Ovary (tissue), 7 donors: ENCODE measurements at regions not wholly inside any gene's neighbourhood (a gene's known extent, or its start where the extent isn't known, plus 50 kb on each side); places are given as distances from the start of the nearest gene placed in this dataset.

Source experiments
- DNase-seq, 5 donors: peaks; one replicate each; pipeline ENCODE4 v3.0.0-alpha.2; 2019 to 2020
- H3K27ac ChIP-seq, 2 donors: fragments of 200-600 bp; one replicate each; pipeline versions ENCODE4 v1.5.1 to v1.8.0; 2019 to 2022
- H3K27me3 ChIP-seq: fragments of 200-600 bp; one replicate; pipeline ENCODE4 v1.8.0; 2022
- H3K36me3 ChIP-seq: fragments of 200-600 bp; sonication (generic); one replicate; pipeline ENCODE4 v1.5.1; 2019
- H3K4me1 ChIP-seq: one replicate; pipeline ENCODE4 v1.8.1; 2013; ENCODE audit warnings: mild to moderate bottlenecking, moderate library complexity; ENCODE audit not compliant: insufficient read depth
- H3K4me3 ChIP-seq: fragments of 200-600 bp; sonication (generic); one replicate; pipeline ENCODE4 v1.5.1; 2017
- H3K9me3 ChIP-seq, 2 donors: fragments of 200-600 bp in 1 of 2; sonication (generic) in 1 of 2; one replicate each; pipeline versions ENCODE4 v1.5.1 to v1.8.1; 2013 to 2019; ENCODE audit warnings: mild to moderate bottlenecking in 1 of 2, moderate library complexity in 1 of 2
- EP300 ChIP-seq: sonication (generic); formaldehyde crosslinking; IDR thresholded peaks from one replicate; pipeline ENCODE4 v1.6.1; 2017; ENCODE audit warnings: antibody characterized with exemption
- POLR2A ChIP-seq: fragments of 450-650 bp; IDR thresholded peaks from one replicate; pipeline ENCODE4 v1.6.1; 2017; ENCODE audit warnings: antibody characterized with exemption, mild to moderate bottlenecking, moderate library complexity
- WGBS, 3 donors: extraction: QIAGEN DNeasy Blood & Tissue Kit in 1 of 3; methylation state at CpG; one replicate each; pipeline versions ENCODE4 v1.1.5 to v1.1.7; 2013 to 2017; 5-methylcytosine and 5-hydroxymethylcytosine counted together
- intact Hi-C, 4 donors: fragments of 100-400 bp; cut with DNase I; formaldehyde crosslinking; loops; one replicate each; pipeline versions ENCODE4 v1.11.0 to v1.15.1; 2022 to 2023
- TF ChIP-seq, protein P1 (sequence below), 3 donors: fragments of 450-650 bp in 2 of 3; fragments of 200-600 bp in 1 of 3; IDR thresholded peaks; one replicate each; pipeline versions ENCODE4 v1.5.1 to v1.8.0; 2016 to 2022; ENCODE audit warnings: antibody characterized with exemption in 3 of 3, mild to moderate bottlenecking in 1 of 3
- donor health status: DM: no; HTN: no; CAD: no; lungs with moderate emphysema.
- donor health status: DM: no; HTN: no; CAD: no.
- donor health status: Bipolar disorder and iron deficiency.
- donor health status: DM: no; HTN: no; CAD: no.
- donor health status: DM: yes; HTN: yes; CAD: no.

- Histone ChIP-seq H3K9me3 (no peaks in the 10 kb centered on the region), H3K27me3 (no peaks in the 10 kb centered on the region), H3K4me3 (no peak overlapping the region), H3K36me3 (no peaks in the 10 kb centered on the region), H3K4me1 (no peaks in the 10 kb centered on the region), H3K27ac (no peak overlapping the region)
- intact Hi-C loops = no loop called here
- TF ChIP-seq, protein P1, sequence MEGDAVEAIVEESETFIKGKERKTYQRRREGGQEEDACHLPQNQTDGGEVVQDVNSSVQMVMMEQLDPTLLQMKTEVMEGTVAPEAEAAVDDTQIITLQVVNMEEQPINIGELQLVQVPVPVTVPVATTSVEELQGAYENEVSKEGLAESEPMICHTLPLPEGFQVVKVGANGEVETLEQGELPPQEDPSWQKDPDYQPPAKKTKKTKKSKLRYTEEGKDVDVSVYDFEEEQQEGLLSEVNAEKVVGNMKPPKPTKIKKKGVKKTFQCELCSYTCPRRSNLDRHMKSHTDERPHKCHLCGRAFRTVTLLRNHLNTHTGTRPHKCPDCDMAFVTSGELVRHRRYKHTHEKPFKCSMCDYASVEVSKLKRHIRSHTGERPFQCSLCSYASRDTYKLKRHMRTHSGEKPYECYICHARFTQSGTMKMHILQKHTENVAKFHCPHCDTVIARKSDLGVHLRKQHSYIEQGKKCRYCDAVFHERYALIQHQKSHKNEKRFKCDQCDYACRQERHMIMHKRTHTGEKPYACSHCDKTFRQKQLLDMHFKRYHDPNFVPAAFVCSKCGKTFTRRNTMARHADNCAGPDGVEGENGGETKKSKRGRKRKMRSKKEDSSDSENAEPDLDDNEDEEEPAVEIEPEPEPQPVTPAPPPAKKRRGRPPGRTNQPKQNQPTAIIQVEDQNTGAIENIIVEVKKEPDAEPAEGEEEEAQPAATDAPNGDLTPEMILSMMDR (IDR thresholded peaks at IDR 0.05) = no peak
- TF ChIP-seq EP300 = no peak
- TF ChIP-seq POLR2A = no peak
- DNase-seq = no peak
- 82 to 90% (median 84%) methylated on average over 1 of the region's 1 CpG for WGBS, 3 donors
These were observed 398.6 kb downstream of the ZIC1 start for GRCh38 chr3:147807776-147808175.

- no peaks in the 10 kb centered on the region for H3K4me1 ChIP-seq
- no peak for DNase-seq
- no peak overlapping the region for H3K4me3 ChIP-seq
- no peaks in the 10 kb centered on the region for H3K9me3 ChIP-seq
- no peaks in the 10 kb centered on the region for H3K36me3 ChIP-seq
- no peak overlapping the region for H3K27ac ChIP-seq
- H3K27me3 ChIP-seq = no peaks in the 10 kb centered on the region
- intact Hi-C loops = no loop called here
- TF ChIP-seq, protein P1 (IDR thresholded peaks at IDR 0.05) = no peak
- TF ChIP-seq POLR2A = no peak
- TF ChIP-seq EP300 = no peak
- WGBS, 3 donors = 79 to 87% (median 81%) methylated on average over 1 of the region's 1 CpG
These were observed 400.0 kb downstream of the ZIC1 start for GRCh38 chr3:147809206-147809605.

DNA sequence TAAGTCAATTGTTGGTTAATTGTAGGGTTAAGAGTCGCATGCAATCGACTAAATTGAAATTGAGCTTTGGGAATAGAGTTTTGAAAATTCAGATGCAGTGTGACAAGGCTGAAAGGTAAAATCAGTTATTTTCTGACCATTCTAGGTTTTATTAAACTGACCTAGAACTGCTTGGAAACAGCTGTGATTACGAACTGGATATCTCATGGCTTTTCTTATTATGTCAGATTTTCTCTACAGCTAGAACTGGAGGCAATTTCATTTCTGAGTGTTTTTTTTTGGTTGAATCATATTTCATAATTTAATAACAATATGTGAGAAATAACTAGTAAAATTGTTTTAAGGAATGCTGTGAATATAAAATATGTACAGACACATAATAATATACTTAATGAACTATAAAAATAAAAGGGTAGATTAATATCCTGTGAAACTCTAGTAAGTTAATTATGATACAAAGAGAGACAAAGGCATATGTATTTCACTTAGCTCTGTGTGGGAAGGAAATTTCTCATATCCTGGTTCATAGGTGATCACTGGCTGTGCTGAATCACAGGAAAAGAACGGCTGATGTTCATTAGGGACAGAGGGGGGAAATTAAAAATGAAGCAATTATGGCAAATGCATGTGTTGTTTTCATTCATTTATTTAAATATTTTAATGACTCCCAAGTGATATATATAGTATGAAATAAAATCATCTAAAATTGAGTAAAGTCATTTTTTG is 403.2 kb downstream of the ZIC1 start:
- intact Hi-C loops = no loop called here
- WGBS, 3 donors = 67 to 75% (median 67%) methylated on average over 4 of the region's 4 CpGs
- Histone ChIP-seq H3K4me1 (no peaks in the 10 kb centered on the region), H3K4me3 (no peak overlapping the region), H3K36me3 (no peaks in the 10 kb centered on the region), H3K9me3 (no peaks in the 10 kb centered on the region), H3K27me3 (no peaks in the 10 kb centered on the region), H3K27ac (no peak overlapping the region)
- DNase-seq = no peak
- TF ChIP-seq, protein P1 (IDR thresholded peaks at IDR 0.05) = no peak
- no peak for TF ChIP-seq EP300
- no peak for TF ChIP-seq POLR2A

- H3K4me3 ChIP-seq = no peak overlapping the region
- TF ChIP-seq, protein P1 (IDR thresholded peaks at IDR 0.05) = no peak
- TF ChIP-seq EP300 (no peak), POLR2A (no peak)
- no peaks in the 10 kb centered on the region for H3K36me3 ChIP-seq
- no peaks in the 10 kb centered on the region for H3K4me1 ChIP-seq
- 57 to 75% (median 63%) methylated on average over 4 of the region's 4 CpGs for WGBS, 3 donors
- H3K9me3 ChIP-seq = no peaks in the 10 kb centered on the region
- DNase-seq = no peak
- H3K27ac ChIP-seq = no peak overlapping the region
- no peaks in the 10 kb centered on the region for H3K27me3 ChIP-seq
- intact Hi-C loops = no loop called here
These were observed 404.1 kb downstream of the ZIC1 start for GRCh38 chr3:147813256-147813655.
